Upper lobe of left lung (tissue), 6 donors: ENCODE measurements at regions not wholly inside any gene's neighbourhood (a gene's known extent, or its start where the extent isn't known, plus 50 kb on each side); places are given as distances from the start of the nearest gene placed in this dataset.

Experiments used
- ATAC-seq, 2 donors: fragments of 200-7000 bp; cut with Tn5 transposase; one replicate each; pipeline ENCODE4 v1.9.1; 2022; ENCODE audit warnings: mild to moderate bottlenecking in 2 of 2, moderate library complexity in 2 of 2; ENCODE audit not compliant: low FRiP score in 2 of 2
- DNase-seq, 2 donors: peaks; one replicate each; pipeline ENCODE4 v3.0.0-alpha.2; 2019 to 2020
- H3K27ac ChIP-seq, 4 donors: fragments of 200-600 bp; sonication (generic); one replicate each; pipeline ENCODE4 v1.5.1; 2016 to 2019
- H3K27me3 ChIP-seq, 4 donors: fragments of 200-600 bp; sonication (generic); one replicate each; pipeline ENCODE4 v1.5.1; 2017 to 2019
- H3K36me3 ChIP-seq, 4 donors: fragments of 200-600 bp; sonication (generic); one replicate each; pipeline ENCODE4 v1.5.1; 2016 to 2019
- H3K4me1 ChIP-seq, 4 donors: fragments of 200-600 bp; sonication (generic); one replicate each; pipeline ENCODE4 v1.5.1; 2018 to 2019
- H3K4me3 ChIP-seq, 4 donors: fragments of 200-600 bp; sonication (generic); one replicate each; pipeline ENCODE4 v1.5.1; 2017 to 2019; ENCODE audit warnings: mild to moderate bottlenecking in 2 of 4, moderate library complexity in 1 of 4
- H3K9me3 ChIP-seq, 4 donors: fragments of 200-600 bp; sonication (generic); one replicate each; pipeline ENCODE4 v1.5.1; 2018 to 2019
- CTCF ChIP-seq, 6 experiments: fragments of 450-650 bp in 4 of 6; fragments of 200-600 bp in 2 of 6; sonication (generic) in 2 of 6; IDR thresholded peaks; one replicate each; pipeline ENCODE4 v1.5.1; 2016 to 2019; ENCODE audit warnings: antibody characterized with exemption in 6 of 6
- EP300 ChIP-seq, 4 donors: sonication (generic); formaldehyde crosslinking; IDR thresholded peaks; one replicate each; pipeline ENCODE4 v1.5.1; 2017; ENCODE audit warnings: antibody characterized with exemption in 4 of 4, control low read depth in 2 of 4
- POLR2A ChIP-seq, 4 donors: fragments of 450-650 bp; IDR thresholded peaks; one replicate each; pipeline ENCODE4 v1.5.1; 2016 to 2017; ENCODE audit warnings: antibody characterized with exemption in 4 of 4, mild to moderate bottlenecking in 2 of 4
- POLR2AphosphoS5 ChIP-seq, 2 donors: sonication (generic); formaldehyde crosslinking; IDR thresholded peaks; one replicate each; pipeline ENCODE4 v1.5.1; 2017; ENCODE audit warnings: antibody characterized with exemption in 2 of 2
- WGBS, 2 donors: methylation state at CpG; one replicate each; pipeline ENCODE4 v1.1.5; 2017 to 2018; 5-methylcytosine and 5-hydroxymethylcytosine counted together
- donor health status: DM: no; HTN: no; CAD: no; lungs with moderate emphysema.
- donor health status: DM: no; HTN: yes; CAD: no; lungs with severe emphysema.

- Histone ChIP-seq H3K36me3 (no peaks in the 10 kb centered on the region), H3K4me3 (no peak overlapping the region), H3K27ac (no peak overlapping the region), H3K9me3 (no peaks in the 10 kb centered on the region), H3K27me3 (no peaks in the 10 kb centered on the region), H3K4me1 (no peaks in the 10 kb centered on the region)
- ATAC-seq (peak in 1 of 2 donors; percentile 11), DNase-seq (no peak)
- WGBS, 2 donors: 64 to 67% methylated on average over 13 to 14 of the region's 14 CpGs
- TF ChIP-seq EP300 (IDR thresholded peaks at IDR 0.05): no peak
- no peak for TF ChIP-seq CTCF (IDR thresholded peaks at IDR 0.05)
- no peak for TF ChIP-seq POLR2A (IDR thresholded peaks at IDR 0.05)
- TF ChIP-seq POLR2AphosphoS5 (IDR thresholded peaks at IDR 0.05): no peak
Measured at GRCh38 chr15:92266796-92267685, 126.6 kb upstream of the ST8SIA2 start.

- DNase-seq: peak in 1 of 2 donors; percentile 42
- Histone ChIP-seq H3K36me3 (no peaks in the 10 kb centered on the region), H3K4me1 (no peaks in the 10 kb centered on the region), H3K27me3 (no peaks in the 10 kb centered on the region), H3K4me3 (no peak overlapping the region), H3K9me3 (no peaks in the 10 kb centered on the region), H3K27ac (no peak overlapping the region)
- no peak for ATAC-seq
- TF ChIP-seq CTCF (IDR thresholded peaks at IDR 0.05) (no peak), POLR2AphosphoS5 (IDR thresholded peaks at IDR 0.05) (no peak), POLR2A (IDR thresholded peaks at IDR 0.05) (no peak), EP300 (IDR thresholded peaks at IDR 0.05) (no peak)
- WGBS, 2 donors: 40 to 67% methylated on average over 3 of the region's 3 CpGs
Measured at GRCh38 chr15:92268900-92269299, 124.8 kb upstream of the ST8SIA2 start.

GRCh38 chr15:92271179-92271578, 122.5 kb upstream of the ST8SIA2 start:
- no peaks in the 10 kb centered on the region for H3K36me3 ChIP-seq
- H3K4me3 ChIP-seq: no peak overlapping the region
- WGBS, 2 donors: 67 to 69% methylated on average over 1 of the region's 1 CpG
- ATAC-seq (no peak), DNase-seq (no peak)
- H3K4me1 ChIP-seq: no peaks in the 10 kb centered on the region
- no peaks in the 10 kb centered on the region for H3K9me3 ChIP-seq
- TF ChIP-seq POLR2AphosphoS5 (IDR thresholded peaks at IDR 0.05) (no peak), EP300 (IDR thresholded peaks at IDR 0.05) (no peak), CTCF (IDR thresholded peaks at IDR 0.05) (no peak), POLR2A (IDR thresholded peaks at IDR 0.05) (no peak)
- H3K27me3 ChIP-seq: no peaks in the 10 kb centered on the region
- no peak overlapping the region for H3K27ac ChIP-seq

- WGBS, 2 donors: 81 to 89% methylated on average over 1 of the region's 1 CpG
- H3K4me1 ChIP-seq: no peaks in the 10 kb centered on the region
Measured at GRCh38 chr15:92272106-92272505, 121.6 kb upstream of the ST8SIA2 start.

More at GRCh38 chr15:92272106-92272505, 121.6 kb upstream of the ST8SIA2 start:
- Histone ChIP-seq H3K27ac (no peak overlapping the region), H3K9me3 (no peaks in the 10 kb centered on the region), H3K36me3 (no peaks in the 10 kb centered on the region), H3K4me3 (no peak overlapping the region), H3K27me3 (no peaks in the 10 kb centered on the region)
- no peak for DNase-seq
- ATAC-seq: no peak
- TF ChIP-seq EP300 (IDR thresholded peaks at IDR 0.05) (no peak), CTCF (IDR thresholded peaks at IDR 0.05) (no peak), POLR2AphosphoS5 (IDR thresholded peaks at IDR 0.05) (no peak), POLR2A (IDR thresholded peaks at IDR 0.05) (no peak)
